Fibroblast of upper back skin (primary cell): ENCODE measurements at regions not wholly inside any gene's neighbourhood (a gene's known extent, or its start where the extent isn't known, plus 50 kb on each side); places are given as distances from the start of the nearest gene placed in this dataset.

Experiments
- DNase-seq: peaks from one replicate; pipeline ENCODE4 v3.0.0-alpha.2; 2013

- no peak for DNase-seq
Observed at GRCh38 chr21:19724081-19724480, 1274.1 kb upstream of the NCAM2 start.

- no peak for DNase-seq
Observed at GRCh38 chr21:19731251-19731650, 1267.0 kb upstream of the NCAM2 start.

GRCh38 chr21:19759836-19760235 lies 1238.4 kb upstream of the NCAM2 start:
- no peak for DNase-seq

GRCh38 chr21:19767546-19767945 lies 1230.7 kb upstream of the NCAM2 start:
- no peak for DNase-seq

GRCh38 chr21:19771881-19772280 lies 1226.3 kb upstream of the NCAM2 start:
- DNase-seq = no peak

GRCh38 chr21:19776076-19776475 lies 1222.1 kb upstream of the NCAM2 start:
- DNase-seq = peak; percentile 28

- DNase-seq = no peak
Observed at GRCh38 chr21:19781881-19782652, 1216.1 kb upstream of the NCAM2 start.

- DNase-seq = no peak
Observed at GRCh38 chr21:19785941-19786340, 1212.3 kb upstream of the NCAM2 start.

- no peak for DNase-seq
Observed at GRCh38 chr21:19792004-19792403, 1206.2 kb upstream of the NCAM2 start.

GRCh38 chr21:19807201-19807600 lies 1191.0 kb upstream of the NCAM2 start:
- DNase-seq = peak; percentile 50

- no peak for DNase-seq
Observed at GRCh38 chr21:19810779-19811178, 1187.4 kb upstream of the NCAM2 start.

- no peak for DNase-seq
Observed at GRCh38 chr21:19830446-19830845, 1167.8 kb upstream of the NCAM2 start.

- DNase-seq = no peak
Observed at GRCh38 chr21:19832551-19832950, 1165.7 kb upstream of the NCAM2 start.

GRCh38 chr21:19833082-19833481 lies 1165.1 kb upstream of the NCAM2 start:
- DNase-seq = no peak

- no peak for DNase-seq
Observed at GRCh38 chr21:19842601-19843000, 1155.6 kb upstream of the NCAM2 start.

GRCh38 chr21:19844334-19844733 lies 1153.9 kb upstream of the NCAM2 start:
- no peak for DNase-seq

GRCh38 chr21:19850157-19850556 lies 1148.1 kb upstream of the NCAM2 start:
- no peak for DNase-seq

- DNase-seq = no peak
Observed at GRCh38 chr21:19853061-19853460, 1145.1 kb upstream of the NCAM2 start.

- no peak for DNase-seq
Observed at GRCh38 chr21:19853709-19854575, 1144.3 kb upstream of the NCAM2 start.

GRCh38 chr21:19855522-19855921 lies 1142.7 kb upstream of the NCAM2 start:
- no peak for DNase-seq

- DNase-seq = no peak
Observed at GRCh38 chr21:19864476-19864875, 1133.7 kb upstream of the NCAM2 start.

GRCh38 chr21:19870682-19871081 lies 1127.5 kb upstream of the NCAM2 start:
- DNase-seq = no peak

GRCh38 chr21:19874521-19874920 lies 1123.7 kb upstream of the NCAM2 start:
- no peak for DNase-seq

- DNase-seq = no peak
Observed at GRCh38 chr21:19878133-19878532, 1120.1 kb upstream of the NCAM2 start.
